NB4 (cell line): ENCODE measurements at regions not wholly inside any gene's neighbourhood (a gene's known extent, or its start where the extent isn't known, plus 50 kb on each side); places are given as distances from the start of the nearest gene placed in this dataset.

Experiments
- CTCF ChIP-seq: IDR thresholded peaks from one replicate; pipeline ENCODE4 v1.5.1; 2012; ENCODE audit warnings: low read depth, low read length
- POLR2A ChIP-seq: IDR thresholded peaks from 2 replicates; pipeline ENCODE4 v1.6.1; 2011; ENCODE audit warnings: mild to moderate bottlenecking; ENCODE audit not compliant: insufficient read length; ENCODE audit errors: extremely low read depth
- TF ChIP-seq, protein P1 (sequence below): IDR thresholded peaks from 2 replicates; pipeline ENCODE4 v1.6.1; 2011; ENCODE audit warnings: low read depth, low read length

- TF ChIP-seq CTCF (no peak), POLR2A (no peak)
- TF ChIP-seq, protein P1, sequence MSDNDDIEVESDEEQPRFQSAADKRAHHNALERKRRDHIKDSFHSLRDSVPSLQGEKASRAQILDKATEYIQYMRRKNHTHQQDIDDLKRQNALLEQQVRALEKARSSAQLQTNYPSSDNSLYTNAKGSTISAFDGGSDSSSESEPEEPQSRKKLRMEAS = no peak
These were observed 95.8 kb upstream of the MPHOSPH6 start for GRCh38 chr16:82265809-82266208.
